Adrenal gland (tissue), 5 donors: ENCODE measurements at regions not wholly inside any gene's neighbourhood (a gene's known extent, or its start where the extent isn't known, plus 50 kb on each side); places are given as distances from the start of the nearest gene placed in this dataset.

Source experiments
- CTCF ChIP-seq, 6 experiments: fragments of 450-650 bp in 4 of 6; fragments of 200-600 bp in 2 of 6; sonication (generic) in 1 of 6; IDR thresholded peaks; 1 replicate in 5 of 6; 2 replicates in 1 of 6; pipeline versions ENCODE4 v1.5.1 to v1.8.0; 2016 to 2021; ENCODE audit warnings: antibody characterized with exemption in 6 of 6, mild to moderate bottlenecking in 2 of 6, moderate library complexity in 1 of 6
- POLR2A ChIP-seq, 2 donors: fragments of 450-650 bp; IDR thresholded peaks; one replicate each; pipeline ENCODE4 v1.6.1; 2017; ENCODE audit warnings: antibody characterized with exemption in 2 of 2, mild to moderate bottlenecking in 2 of 2, moderate library complexity in 1 of 2
- donor health status: DM: no; HTN: no; CAD: no.

- TF ChIP-seq CTCF (IDR thresholded peaks at IDR 0.05) (no peak), POLR2A (IDR thresholded peaks at IDR 0.05) (no peak)
These were observed 365.1 kb downstream of the IPO8 start for GRCh38 chr12:30330565-30330964.
